SU-DHL-6 (cell line): ENCODE measurements at regions not wholly inside any gene's neighbourhood (a gene's known extent, or its start where the extent isn't known, plus 50 kb on each side); places are given as distances from the start of the nearest gene placed in this dataset.

Source experiments
- EZH2phosphoT487 ChIP-seq: fragments of 200-600 bp; sonication (generic), shearing (Covaris generic); conservative IDR thresholded peaks from 2 replicates; pipeline ENCODE4 v1.6.1; 2018; ENCODE audit warnings: mild to moderate bottlenecking, antibody characterized with exemption, low read length, moderate library complexity, mixed read lengths
- TF ChIP-seq, protein P1 (sequence below): fragments of 200-600 bp; sonication (generic); IDR thresholded peaks from one replicate; pipeline ENCODE4 v1.5.1; 2017; ENCODE audit warnings: antibody characterized with exemption, mild to moderate bottlenecking, low read length, moderate library complexity; ENCODE audit not compliant: insufficient read depth, poor library complexity, severe bottlenecking

DNA sequence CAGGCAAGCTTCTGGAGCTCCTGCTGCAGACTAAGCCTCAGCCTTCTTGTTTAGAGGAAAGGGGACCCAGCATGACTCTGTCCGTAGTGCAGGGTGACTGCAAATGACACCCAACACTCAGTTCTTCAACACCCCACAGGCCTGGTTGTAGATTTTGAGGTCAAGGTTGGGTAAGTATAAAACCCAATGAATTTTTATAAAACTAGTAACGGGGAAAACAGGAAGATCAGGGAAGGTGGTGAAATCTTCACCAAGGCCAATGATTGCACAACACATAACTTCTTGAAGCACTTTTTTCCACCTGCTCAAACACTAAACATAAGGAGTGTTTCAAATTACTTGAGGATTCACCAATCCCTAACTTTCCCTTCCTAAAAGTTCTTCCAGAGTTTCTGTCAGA, 89.4 kb upstream of the JAK1 start:
- no peak for TF ChIP-seq EZH2phosphoT487
- TF ChIP-seq, protein P1, sequence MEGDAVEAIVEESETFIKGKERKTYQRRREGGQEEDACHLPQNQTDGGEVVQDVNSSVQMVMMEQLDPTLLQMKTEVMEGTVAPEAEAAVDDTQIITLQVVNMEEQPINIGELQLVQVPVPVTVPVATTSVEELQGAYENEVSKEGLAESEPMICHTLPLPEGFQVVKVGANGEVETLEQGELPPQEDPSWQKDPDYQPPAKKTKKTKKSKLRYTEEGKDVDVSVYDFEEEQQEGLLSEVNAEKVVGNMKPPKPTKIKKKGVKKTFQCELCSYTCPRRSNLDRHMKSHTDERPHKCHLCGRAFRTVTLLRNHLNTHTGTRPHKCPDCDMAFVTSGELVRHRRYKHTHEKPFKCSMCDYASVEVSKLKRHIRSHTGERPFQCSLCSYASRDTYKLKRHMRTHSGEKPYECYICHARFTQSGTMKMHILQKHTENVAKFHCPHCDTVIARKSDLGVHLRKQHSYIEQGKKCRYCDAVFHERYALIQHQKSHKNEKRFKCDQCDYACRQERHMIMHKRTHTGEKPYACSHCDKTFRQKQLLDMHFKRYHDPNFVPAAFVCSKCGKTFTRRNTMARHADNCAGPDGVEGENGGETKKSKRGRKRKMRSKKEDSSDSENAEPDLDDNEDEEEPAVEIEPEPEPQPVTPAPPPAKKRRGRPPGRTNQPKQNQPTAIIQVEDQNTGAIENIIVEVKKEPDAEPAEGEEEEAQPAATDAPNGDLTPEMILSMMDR = no peak
